GM10248 (cell line): ENCODE measurements at regions not wholly inside any gene's neighbourhood (a gene's known extent, or its start where the extent isn't known, plus 50 kb on each side); places are given as distances from the start of the nearest gene placed in this dataset.

Experiments used
- CTCF ChIA-PET: fragments of 300-600 bp; sonication (Branson Sonifier 250); formaldehyde crosslinking; extraction: SDS; loops from one replicate; lab custom pipeline; 2021; ENCODE audit warnings: antibody characterized with exemption; lab: Yijun Ruan, JAX
- POLR2A ChIA-PET: fragments of 350-650 bp; sonication (Branson Sonifier 250); formaldehyde crosslinking; extraction: SDS; loops from one replicate; lab custom pipeline; 2020; ENCODE audit warnings: antibody characterized with exemption; lab: Yijun Ruan, JAX
- DNase-seq: peaks from one replicate; pipeline ENCODE4 v3.0.0; 2012; ENCODE audit errors: extremely low spot score
- TF ChIP-seq, protein P1 (sequence below): IDR thresholded peaks from 2 replicates; pipeline ENCODE4 v1.5.1; 2012; ENCODE audit warnings: mild to moderate bottlenecking, low read depth; ENCODE audit errors: extremely low read depth, missing control alignments, control extremely low read depth

DNA sequence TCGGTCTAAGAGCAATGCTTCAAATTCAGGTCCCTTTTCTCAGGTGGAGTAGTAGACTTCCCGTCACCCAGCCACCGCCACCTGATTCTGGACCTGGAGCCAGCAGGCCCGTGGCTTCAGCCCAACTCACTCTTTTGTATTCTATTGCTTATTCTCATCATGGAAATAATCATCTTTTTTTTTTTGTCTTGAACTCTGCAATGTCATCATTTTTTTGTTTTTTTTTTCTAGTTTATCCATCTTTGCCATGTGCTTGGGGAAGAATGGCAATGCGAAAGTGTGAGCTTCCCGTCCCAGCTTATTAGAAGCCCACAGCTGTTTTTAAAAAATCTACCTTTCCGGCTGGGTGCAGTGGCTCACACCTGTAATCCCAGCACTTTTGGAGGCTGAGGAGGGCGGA is 51.3 kb upstream of the FSTL1 start:
- ChIA-PET CTCF (interaction anchor here (0.8 to 1.8 kb wide), 4 partner anchors 17 to 57 kb away, joined by 3 to 5 read pairs (median 4); no protein-coding TSS in a partner anchor), POLR2A (no interaction called here)
- DNase-seq = no peak
- TF ChIP-seq, protein P1, sequence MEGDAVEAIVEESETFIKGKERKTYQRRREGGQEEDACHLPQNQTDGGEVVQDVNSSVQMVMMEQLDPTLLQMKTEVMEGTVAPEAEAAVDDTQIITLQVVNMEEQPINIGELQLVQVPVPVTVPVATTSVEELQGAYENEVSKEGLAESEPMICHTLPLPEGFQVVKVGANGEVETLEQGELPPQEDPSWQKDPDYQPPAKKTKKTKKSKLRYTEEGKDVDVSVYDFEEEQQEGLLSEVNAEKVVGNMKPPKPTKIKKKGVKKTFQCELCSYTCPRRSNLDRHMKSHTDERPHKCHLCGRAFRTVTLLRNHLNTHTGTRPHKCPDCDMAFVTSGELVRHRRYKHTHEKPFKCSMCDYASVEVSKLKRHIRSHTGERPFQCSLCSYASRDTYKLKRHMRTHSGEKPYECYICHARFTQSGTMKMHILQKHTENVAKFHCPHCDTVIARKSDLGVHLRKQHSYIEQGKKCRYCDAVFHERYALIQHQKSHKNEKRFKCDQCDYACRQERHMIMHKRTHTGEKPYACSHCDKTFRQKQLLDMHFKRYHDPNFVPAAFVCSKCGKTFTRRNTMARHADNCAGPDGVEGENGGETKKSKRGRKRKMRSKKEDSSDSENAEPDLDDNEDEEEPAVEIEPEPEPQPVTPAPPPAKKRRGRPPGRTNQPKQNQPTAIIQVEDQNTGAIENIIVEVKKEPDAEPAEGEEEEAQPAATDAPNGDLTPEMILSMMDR = no peak
